GM18517 (cell line): ENCODE measurements at regions not wholly inside any gene's neighbourhood (a gene's known extent, or its start where the extent isn't known, plus 50 kb on each side); places are given as distances from the start of the nearest gene placed in this dataset.
A peak's percentile ranks its signal among the peaks of the same experiment; 100 is the strongest.

ENCODE experiments used
- ATAC-seq: cut with Tn5 transposase; IDR thresholded peaks from one replicate; pipeline ENCODE4 v1.9.1; 2021; ENCODE audit warnings: mild to moderate bottlenecking, moderate library complexity; ENCODE audit not compliant: unreplicated experiment

GRCh38 chr15:56868170-56868569 lies 50.3 kb upstream of the TCF12 start:
- no peak for ATAC-seq

GRCh38 chr15:56866803-56867202 lies 51.6 kb upstream of the TCF12 start:
- ATAC-seq, result no peak

GRCh38 chr15:56857828-56858227 lies 60.6 kb upstream of the TCF12 start:
- ATAC-seq, result no peak

- ATAC-seq, result no peak
Observed at GRCh38 chr15:56856934-56857333, 61.5 kb upstream of the TCF12 start.

- ATAC-seq, result no peak
Observed at GRCh38 chr15:56844892-56845291, 73.6 kb upstream of the TCF12 start.

GRCh38 chr15:56844471-56844870 lies 74.0 kb upstream of the TCF12 start:
- ATAC-seq, result no peak

GRCh38 chr15:56839641-56840040 lies 78.8 kb upstream of the TCF12 start:
- no peak for ATAC-seq

- ATAC-seq, result no peak
Observed at GRCh38 chr15:56839099-56839498, 79.3 kb upstream of the TCF12 start.

- no peak for ATAC-seq
Observed at GRCh38 chr15:56838085-56838484, 80.4 kb upstream of the TCF12 start.

- no peak for ATAC-seq
Observed at GRCh38 chr15:56837273-56837672, 81.2 kb upstream of the TCF12 start.

- ATAC-seq, result no peak
Observed at GRCh38 chr15:56835718-56836171, 82.7 kb upstream of the TCF12 start.

- no peak for ATAC-seq
Observed at GRCh38 chr15:56832125-56832524, 86.3 kb upstream of the TCF12 start.

- ATAC-seq, result no peak
Observed at GRCh38 chr15:56831467-56832005, 86.9 kb upstream of the TCF12 start.

- no peak for ATAC-seq
Observed at GRCh38 chr15:56824175-56824574, 90.9 kb upstream of the ZNF280D start.

GRCh38 chr15:56821721-56822425 lies 88.6 kb upstream of the ZNF280D start:
- ATAC-seq, result peak; percentile 70

GRCh38 chr15:56820333-56820732 lies 87.0 kb upstream of the ZNF280D start:
- ATAC-seq, result no peak

- ATAC-seq, result no peak
Observed at GRCh38 chr15:56817321-56818080, 84.2 kb upstream of the ZNF280D start.

GRCh38 chr15:56816781-56817180 lies 83.5 kb upstream of the ZNF280D start:
- ATAC-seq, result no peak

GRCh38 chr15:56815247-56815646 lies 81.9 kb upstream of the ZNF280D start:
- ATAC-seq, result no peak

- no peak for ATAC-seq
Observed at GRCh38 chr15:56814429-56814828, 81.1 kb upstream of the ZNF280D start.

GRCh38 chr15:56813995-56814394 lies 80.7 kb upstream of the ZNF280D start:
- no peak for ATAC-seq

- ATAC-seq, result no peak
Observed at GRCh38 chr15:56812961-56813360, 79.7 kb upstream of the ZNF280D start.
